ENCODE measurements at regions not wholly inside any gene's neighbourhood (a gene's known extent, or its start where the extent isn't known, plus 50 kb on each side); places are given as distances from the start of the nearest gene placed in this dataset.

DNA sequence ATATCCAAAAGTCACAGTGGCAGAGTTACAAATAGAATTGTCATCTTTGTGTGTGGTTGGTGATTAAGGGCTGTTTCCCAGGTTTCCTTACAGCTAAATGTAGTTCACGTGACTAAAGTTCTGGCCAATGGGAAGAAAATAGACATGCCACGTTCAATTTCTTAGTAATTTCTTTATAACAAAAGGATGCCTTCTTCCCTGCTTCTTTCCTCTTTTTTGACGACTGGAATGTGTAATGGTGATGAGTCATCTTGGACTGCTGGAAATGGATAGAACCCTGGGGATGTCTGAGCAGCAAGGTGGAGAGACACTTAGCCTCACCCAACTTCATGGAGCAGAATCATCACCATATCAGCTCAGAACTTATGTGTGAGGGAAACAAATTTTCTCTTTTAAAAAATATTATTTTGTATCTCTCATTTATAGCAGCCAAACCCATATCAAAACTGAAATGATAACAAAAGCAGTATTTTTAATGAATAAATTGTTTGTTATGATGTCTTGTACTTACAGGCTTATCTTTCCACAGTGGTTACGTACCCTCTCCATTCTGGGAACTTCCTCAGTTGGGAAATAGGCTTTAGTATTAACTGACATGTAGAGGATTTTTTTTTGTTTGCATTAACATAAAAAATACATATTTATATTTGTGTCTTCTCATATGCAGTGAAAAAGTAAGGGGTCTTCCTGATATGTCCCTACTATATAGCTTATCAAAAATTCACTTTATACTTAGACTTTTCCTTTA lies 91.1 kb upstream of the CDH2 start:
- H3K4me1 Mint-ChIP-seq: 0 out of 4 replicates have a peak, but pooled peaks cover 0 to 2% of the 10 kb centered on the region in 2 experiments
- no peak overlapping the region for H3K14ac ChIP-seq (ENCODE audit: insufficient read depth, low read length)
- H4K20me1 ChIP-seq (ENCODE audit: control insufficient read depth, insufficient read depth, insufficient read length): no peaks in the 10 kb centered on the region
- H3K27me3 Mint-ChIP-seq (ENCODE audit: low read depth): no peaks in the 10 kb centered on the region
- no peak overlapping the region for H3K4ac ChIP-seq (ENCODE audit: low read depth, low read length)
- H3K79me1 ChIP-seq (ENCODE audit: insufficient read depth, low read depth, low read length, poor library complexity, severe bottlenecking): no peaks in the 10 kb centered on the region
- DNase-seq: no peak
- H3K79me2 ChIP-seq (ENCODE audit: insufficient read depth, low read length): no peaks in the 10 kb centered on the region
- H3K23me2 ChIP-seq (ENCODE audit: insufficient read length, low read depth, low read length, poor library complexity, severe bottlenecking): no peaks in the 10 kb centered on the region
- H3K4me3 Mint-ChIP-seq: no peak overlapping the region
- no peak overlapping the region for H2BK120ac ChIP-seq (ENCODE audit: low read depth, low read length, poor library complexity, severe bottlenecking)
- WGBS (ENCODE audit: extremely low coverage, insufficient read length, low lambda C conversion rate): no CpG with 5 or more reads among the region's 4 CpGs
- H3K9me3 Mint-ChIP-seq: no peaks in the 10 kb centered on the region; a peak in 1 of 5 replicates
- no peak overlapping the region for H2BK20ac ChIP-seq (ENCODE audit: low read depth, low read length, poor library complexity, severe bottlenecking)
- no peak overlapping the region for H2BK5ac ChIP-seq (ENCODE audit: insufficient read length, low read length)
- H4K5ac ChIP-seq (ENCODE audit: insufficient read length, low read depth, low read length): no peak overlapping the region
- H3K18ac ChIP-seq (ENCODE audit: insufficient read length, low read depth, low read length): no peak overlapping the region
- H3K27me3 ChIP-seq (ENCODE audit: insufficient read depth, low read length): no peaks in the 10 kb centered on the region
- H3K9me3 ChIP-seq (ENCODE audit: control insufficient read depth, low read depth, low read length): no peaks in the 10 kb centered on the region
- TF ChIP-seq, protein P1, sequence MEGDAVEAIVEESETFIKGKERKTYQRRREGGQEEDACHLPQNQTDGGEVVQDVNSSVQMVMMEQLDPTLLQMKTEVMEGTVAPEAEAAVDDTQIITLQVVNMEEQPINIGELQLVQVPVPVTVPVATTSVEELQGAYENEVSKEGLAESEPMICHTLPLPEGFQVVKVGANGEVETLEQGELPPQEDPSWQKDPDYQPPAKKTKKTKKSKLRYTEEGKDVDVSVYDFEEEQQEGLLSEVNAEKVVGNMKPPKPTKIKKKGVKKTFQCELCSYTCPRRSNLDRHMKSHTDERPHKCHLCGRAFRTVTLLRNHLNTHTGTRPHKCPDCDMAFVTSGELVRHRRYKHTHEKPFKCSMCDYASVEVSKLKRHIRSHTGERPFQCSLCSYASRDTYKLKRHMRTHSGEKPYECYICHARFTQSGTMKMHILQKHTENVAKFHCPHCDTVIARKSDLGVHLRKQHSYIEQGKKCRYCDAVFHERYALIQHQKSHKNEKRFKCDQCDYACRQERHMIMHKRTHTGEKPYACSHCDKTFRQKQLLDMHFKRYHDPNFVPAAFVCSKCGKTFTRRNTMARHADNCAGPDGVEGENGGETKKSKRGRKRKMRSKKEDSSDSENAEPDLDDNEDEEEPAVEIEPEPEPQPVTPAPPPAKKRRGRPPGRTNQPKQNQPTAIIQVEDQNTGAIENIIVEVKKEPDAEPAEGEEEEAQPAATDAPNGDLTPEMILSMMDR (conservative IDR thresholded peaks at IDR 0.05): no peak
- no peak overlapping the region for H2BK15ac ChIP-seq (ENCODE audit: low read depth, low read length)
- no peak overlapping the region for H4K91ac ChIP-seq (ENCODE audit: insufficient read length, low read depth, low read length)
- H3K4me2 ChIP-seq (ENCODE audit: insufficient read depth, insufficient read length, low read length): no peak overlapping the region
- H3K36me3 Mint-ChIP-seq (ENCODE audit: insufficient read depth in 1 of 3, low read depth in 3 of 3): no peaks in the 10 kb centered on the region
- no peak overlapping the region for H3K9ac ChIP-seq (ENCODE audit: extremely low read depth, insufficient read length, low read length)
- no peak overlapping the region for H4K8ac ChIP-seq (replicated peaks; ENCODE audit: insufficient read length, low read depth, low read length)
- no peak overlapping the region for H2AK5ac ChIP-seq (ENCODE audit: insufficient read length, low read length)
- H2BK12ac ChIP-seq (ENCODE audit: insufficient read length, low read depth, low read length): no peak overlapping the region
- no peak overlapping the region for H3T11ph ChIP-seq (ENCODE audit: low read length)
- no peak overlapping the region for H3K56ac ChIP-seq (ENCODE audit: insufficient read length, low read depth, low read length)
- no peak overlapping the region for H3K27ac ChIP-seq (ENCODE audit: insufficient read length, low read depth, low read length)
- no peaks in the 10 kb centered on the region for H3K4me1 ChIP-seq (ENCODE audit: insufficient read depth, low read length)
- no peak overlapping the region for H2AFZ ChIP-seq (ENCODE audit: low read length)
- H3K27ac Mint-ChIP-seq: no peak overlapping the region
- H3K23ac ChIP-seq (ENCODE audit: insufficient read length, low read depth, low read length): no peak overlapping the region
